ENCODE measurements at regions not wholly inside any gene's neighbourhood (a gene's known extent, or its start where the extent isn't known, plus 50 kb on each side); places are given as distances from the start of the nearest gene placed in this dataset.

DNA sequence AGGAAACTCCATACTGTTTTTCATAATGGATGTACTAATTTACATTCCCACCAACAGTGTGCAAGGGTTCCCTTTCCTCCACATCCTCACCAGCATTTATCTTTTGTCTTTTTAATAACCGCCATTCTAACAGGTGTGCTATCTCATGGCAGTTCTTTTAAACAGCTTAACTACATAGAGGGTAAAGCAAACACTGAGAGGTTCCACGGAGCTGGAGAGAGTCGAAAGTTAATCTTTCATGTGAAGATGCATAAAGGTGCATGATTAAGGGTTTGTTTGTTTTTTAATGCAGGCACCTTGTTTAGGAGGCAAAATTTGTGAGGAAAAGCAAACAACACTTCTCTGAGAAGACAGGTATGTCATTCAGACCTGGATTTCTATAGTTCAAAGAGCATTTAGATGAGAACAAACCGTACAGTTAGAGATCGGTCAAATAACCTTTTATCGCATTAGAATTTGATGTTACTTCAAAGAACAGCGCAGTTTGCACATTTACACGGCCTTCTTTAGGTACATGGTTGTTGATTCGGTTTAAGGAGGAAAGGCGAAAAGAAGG, 193.9 kb downstream of the RBM26 start:
- no peaks in the 10 kb centered on the region for H3K9me3 ChIP-seq
- H3K27me3 ChIP-seq (replicated peaks; ENCODE audit: insufficient read depth): no peaks in the 10 kb centered on the region
- H3K4me1 ChIP-seq (replicated peaks): no peaks in the 10 kb centered on the region
- no peak for DNase-seq (ENCODE audit: low spot score)
- no peaks in the 10 kb centered on the region for H3K36me3 ChIP-seq
- intact Hi-C loops (cut with DNase I): no loop called here
- WGBS: 53% methylated on average over 10 of the region's 10 CpGs
- no peak overlapping the region for H3K27ac ChIP-seq
- TF ChIP-seq, protein P1, sequence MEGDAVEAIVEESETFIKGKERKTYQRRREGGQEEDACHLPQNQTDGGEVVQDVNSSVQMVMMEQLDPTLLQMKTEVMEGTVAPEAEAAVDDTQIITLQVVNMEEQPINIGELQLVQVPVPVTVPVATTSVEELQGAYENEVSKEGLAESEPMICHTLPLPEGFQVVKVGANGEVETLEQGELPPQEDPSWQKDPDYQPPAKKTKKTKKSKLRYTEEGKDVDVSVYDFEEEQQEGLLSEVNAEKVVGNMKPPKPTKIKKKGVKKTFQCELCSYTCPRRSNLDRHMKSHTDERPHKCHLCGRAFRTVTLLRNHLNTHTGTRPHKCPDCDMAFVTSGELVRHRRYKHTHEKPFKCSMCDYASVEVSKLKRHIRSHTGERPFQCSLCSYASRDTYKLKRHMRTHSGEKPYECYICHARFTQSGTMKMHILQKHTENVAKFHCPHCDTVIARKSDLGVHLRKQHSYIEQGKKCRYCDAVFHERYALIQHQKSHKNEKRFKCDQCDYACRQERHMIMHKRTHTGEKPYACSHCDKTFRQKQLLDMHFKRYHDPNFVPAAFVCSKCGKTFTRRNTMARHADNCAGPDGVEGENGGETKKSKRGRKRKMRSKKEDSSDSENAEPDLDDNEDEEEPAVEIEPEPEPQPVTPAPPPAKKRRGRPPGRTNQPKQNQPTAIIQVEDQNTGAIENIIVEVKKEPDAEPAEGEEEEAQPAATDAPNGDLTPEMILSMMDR (IDR thresholded peaks at IDR 0.05): no peak
- TF ChIP-seq POLR2AphosphoS5 (IDR thresholded peaks at IDR 0.05) (no peak), POLR2A (IDR thresholded peaks at IDR 0.05) (no peak)
- no peak overlapping the region for H3K4me3 ChIP-seq

GRCh38 chr13:79211377-79211776, 194.7 kb downstream of the RBM26 start:
- no peak for TF ChIP-seq POLR2AphosphoS5 (IDR thresholded peaks at IDR 0.05)
- TF ChIP-seq, protein P1 (IDR thresholded peaks at IDR 0.05): no peak
- no peak for TF ChIP-seq POLR2A (IDR thresholded peaks at IDR 0.05)
- intact Hi-C loops (cut with DNase I): no loop called here
- 87% methylated on average over 1 of the region's 1 CpG for WGBS

DNA sequence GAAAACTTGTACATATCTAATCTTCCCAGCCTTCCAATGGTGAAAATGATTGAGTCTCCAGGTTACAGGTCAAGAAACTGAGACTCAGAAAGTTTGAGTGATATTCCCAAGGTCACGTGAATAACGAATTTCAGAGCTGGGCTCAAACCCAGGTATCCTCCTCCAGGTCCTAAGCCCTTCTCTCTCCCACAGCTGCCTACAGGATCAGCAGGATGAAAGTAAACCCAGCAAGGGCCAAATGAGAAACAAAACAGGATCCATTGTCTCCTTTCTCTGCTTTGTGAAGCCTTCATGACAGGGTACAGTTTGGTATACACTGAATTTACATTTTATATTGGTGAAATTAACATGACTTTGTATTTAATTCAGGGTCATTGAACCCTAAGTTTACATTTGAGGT, 208.1 kb downstream of the RBM26 start:
- Histone ChIP-seq H3K36me3 (no peaks in the 10 kb centered on the region), H3K4me3 (no peak overlapping the region), H3K27me3 (replicated peaks; ENCODE audit: insufficient read depth) (no peaks in the 10 kb centered on the region), H3K27ac (no peak overlapping the region), H3K4me1 (replicated peaks) (no peaks in the 10 kb centered on the region), H3K9me3 (no peaks in the 10 kb centered on the region)
- 76% methylated on average over 2 of the region's 2 CpGs for WGBS
- TF ChIP-seq, protein P1 (IDR thresholded peaks at IDR 0.05): no peak
- no peak for TF ChIP-seq POLR2AphosphoS5 (IDR thresholded peaks at IDR 0.05)
- DNase-seq (ENCODE audit: low spot score): no peak
- intact Hi-C loops (cut with DNase I): no loop called here

More at GRCh38 chr13:79211377-79211776, 194.7 kb downstream of the RBM26 start:
- Histone ChIP-seq H3K4me1 (replicated peaks) (no peaks in the 10 kb centered on the region), H3K4me3 (no peak overlapping the region), H3K36me3 (no peaks in the 10 kb centered on the region), H3K27ac (no peak overlapping the region), H3K9me3 (no peaks in the 10 kb centered on the region), H3K27me3 (replicated peaks; ENCODE audit: insufficient read depth) (no peaks in the 10 kb centered on the region)
- DNase-seq (ENCODE audit: low spot score): no peak

GRCh38 chr13:79196843-79197242, 209.2 kb downstream of the RBM26 start:
- Histone ChIP-seq H3K4me1 (replicated peaks) (no peaks in the 10 kb centered on the region), H3K27ac (no peak overlapping the region), H3K27me3 (replicated peaks; ENCODE audit: insufficient read depth) (no peaks in the 10 kb centered on the region), H3K4me3 (no peak overlapping the region), H3K9me3 (no peaks in the 10 kb centered on the region), H3K36me3 (no peaks in the 10 kb centered on the region)
- TF ChIP-seq POLR2A (IDR thresholded peaks at IDR 0.05): no peak
- no peak for TF ChIP-seq POLR2AphosphoS5 (IDR thresholded peaks at IDR 0.05)
- TF ChIP-seq, protein P1 (IDR thresholded peaks at IDR 0.05): no peak
- DNase-seq (ENCODE audit: low spot score): no peak
- intact Hi-C loops (cut with DNase I): no loop called here
- WGBS: 85% methylated on average over 3 of the region's 3 CpGs

DNA sequence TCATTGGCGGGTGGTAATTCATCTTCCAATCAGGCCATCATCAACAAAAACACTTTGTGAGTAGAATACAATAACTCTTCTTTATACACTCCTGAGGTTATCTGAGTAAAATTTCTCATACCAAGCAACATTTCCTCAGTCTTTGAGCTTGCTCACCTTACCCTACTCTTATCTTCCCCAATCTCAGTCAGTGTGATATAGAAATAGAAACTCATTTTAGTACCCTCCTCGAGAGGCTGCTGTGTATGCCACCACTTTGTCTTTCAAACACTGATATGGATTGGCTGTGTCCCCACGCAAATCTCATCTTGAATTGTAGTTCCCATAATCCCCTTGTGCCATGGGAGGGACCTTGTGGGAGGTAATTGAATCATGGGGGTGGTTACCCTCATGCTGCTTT, 209.7 kb downstream of the RBM26 start:
- Histone ChIP-seq H3K4me3 (no peak overlapping the region), H3K36me3 (no peaks in the 10 kb centered on the region), H3K27me3 (replicated peaks; ENCODE audit: insufficient read depth) (no peaks in the 10 kb centered on the region), H3K4me1 (replicated peaks) (no peaks in the 10 kb centered on the region), H3K27ac (no peak overlapping the region), H3K9me3 (no peaks in the 10 kb centered on the region)
- intact Hi-C loops (cut with DNase I): no loop called here
- no peak for DNase-seq (ENCODE audit: low spot score)
- TF ChIP-seq POLR2AphosphoS5 (IDR thresholded peaks at IDR 0.05): no peak
- TF ChIP-seq, protein P1 (IDR thresholded peaks at IDR 0.05): no peak
- no peak for TF ChIP-seq POLR2A (IDR thresholded peaks at IDR 0.05)
- 93% methylated on average over 3 of the region's 3 CpGs for WGBS

Data from prostate gland (tissue), 2 donors.